NCI-H2171 treated with DMSO at 0.1 percent for 48 hours (cell line): ENCODE measurements at regions not wholly inside any gene's neighbourhood (a gene's known extent, or its start where the extent isn't known, plus 50 kb on each side); places are given as distances from the start of the nearest gene placed in this dataset.
A peak's percentile ranks its signal among the peaks of the same experiment; 100 is the strongest.

Experiments
- DNase-seq: peaks from one replicate; lab custom pipeline; 2025; lab: John Stamatoyannopoulos, UW

DNA sequence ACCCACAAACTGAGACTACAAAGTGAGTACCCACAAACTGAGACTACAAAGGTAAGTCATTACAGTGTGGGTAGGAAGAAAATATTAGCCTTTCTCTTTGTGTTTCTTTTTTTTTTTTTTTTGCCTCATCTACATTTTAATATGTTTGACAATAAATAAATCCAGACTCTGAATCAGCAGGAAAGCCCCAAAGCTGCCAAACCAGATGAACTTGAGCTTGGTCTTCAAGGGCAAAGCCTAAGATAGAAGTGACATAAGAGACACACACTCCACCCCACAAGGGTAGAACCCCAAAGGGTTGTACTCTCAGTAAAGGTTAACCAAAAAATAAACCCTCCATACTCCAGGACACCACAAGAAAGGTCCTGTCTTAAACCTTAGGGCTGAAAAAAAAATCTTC, 326.8 kb upstream of the ARID1B start:
- DNase-seq = no peak

GRCh38 chr6:156449569-156449968, 327.6 kb upstream of the ARID1B start:
- DNase-seq = peak; percentile 23

GRCh38 chr6:156449128-156449527, 328.1 kb upstream of the ARID1B start:
- DNase-seq = peak; percentile 48

GRCh38 chr6:156448579-156448978, 328.6 kb upstream of the ARID1B start:
- no peak for DNase-seq

- DNase-seq = no peak
These were observed 336.5 kb upstream of the ARID1B start for GRCh38 chr6:156440688-156441087.

DNA sequence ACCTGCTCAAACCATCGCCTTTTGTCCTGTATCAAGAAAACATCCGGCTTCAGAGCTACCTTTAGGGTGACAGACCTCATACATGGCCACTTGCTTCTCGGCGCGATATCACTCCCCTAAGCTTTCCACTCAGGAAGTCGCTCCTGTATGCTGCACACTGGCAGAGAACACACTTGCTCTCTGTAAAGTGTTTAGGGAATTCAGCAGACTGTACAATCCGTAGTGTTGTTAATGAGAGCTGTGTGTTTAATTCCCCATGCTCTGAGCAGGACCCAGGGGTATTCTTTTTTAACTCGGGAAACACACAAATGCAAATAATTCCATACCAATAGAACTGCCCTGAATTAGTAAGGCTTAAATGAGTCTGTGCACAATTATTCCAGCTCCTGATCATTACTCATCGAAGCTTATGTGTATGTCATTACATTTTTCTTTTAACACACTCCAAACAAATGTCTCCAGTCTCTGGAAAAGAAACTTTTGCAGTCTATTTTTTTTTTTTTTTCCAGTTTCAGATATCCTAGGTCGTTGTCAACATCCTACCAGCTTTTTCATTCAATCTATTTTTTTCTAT, 338.7 kb upstream of the ARID1B start:
- DNase-seq = peak; percentile 6

- DNase-seq = no peak
These were observed 339.9 kb upstream of the ARID1B start for GRCh38 chr6:156437121-156437879.

- DNase-seq = no peak
These were observed 342.4 kb upstream of the ARID1B start for GRCh38 chr6:156434795-156435190.

DNA sequence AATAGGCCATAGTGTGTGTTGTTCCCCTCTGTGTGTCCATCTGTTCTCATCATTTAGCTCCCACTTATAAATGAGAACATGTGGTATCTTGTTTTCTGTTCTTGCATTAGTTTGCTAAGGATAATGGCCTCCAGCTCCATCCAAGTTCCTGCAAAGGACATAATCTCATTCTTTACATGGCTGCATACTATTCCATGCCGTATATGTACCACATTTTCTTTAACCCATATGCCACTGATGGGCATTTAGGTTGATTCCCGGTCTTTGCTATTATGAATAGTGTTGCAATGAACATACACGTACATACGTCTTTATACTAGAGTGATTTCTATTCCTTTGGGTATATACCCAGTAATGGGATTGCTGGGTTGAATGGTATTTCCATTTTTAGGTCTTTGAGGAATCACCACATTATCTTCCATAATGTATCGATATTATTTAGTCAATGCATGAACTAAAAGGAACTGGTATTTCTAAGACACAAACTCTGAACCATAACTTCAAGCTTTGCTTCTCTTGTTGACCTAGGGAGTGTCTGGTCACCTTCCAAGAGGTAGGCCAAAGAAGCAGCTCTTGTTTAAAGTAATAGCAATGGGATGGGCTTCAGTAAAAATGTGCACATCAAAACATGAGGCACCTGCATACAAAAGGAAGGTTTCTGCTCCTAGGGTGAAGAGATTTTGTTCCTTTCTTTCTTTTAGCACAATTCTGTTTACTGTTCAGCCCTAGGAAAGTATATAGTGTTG, 343.0 kb upstream of the ARID1B start:
- peak; percentile 8 for DNase-seq

DNA sequence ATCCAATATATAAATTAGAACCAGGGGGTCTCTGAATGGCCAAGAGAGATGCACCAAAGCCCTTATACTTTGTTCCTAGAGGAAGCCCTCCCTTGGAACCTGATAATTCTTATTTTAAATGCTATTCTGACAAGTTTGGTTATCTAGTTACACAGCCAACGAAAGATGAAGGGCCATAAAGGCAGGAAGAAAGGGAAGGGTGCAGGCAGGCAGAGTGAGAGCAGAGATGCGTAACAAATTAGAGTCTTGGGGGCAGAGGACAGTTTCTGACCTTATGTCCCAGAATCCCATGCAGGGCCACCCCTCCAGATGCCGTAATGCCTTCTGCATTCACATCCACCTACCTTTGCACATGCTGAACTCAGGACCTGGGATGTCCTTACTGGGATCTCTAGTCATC, 344.6 kb upstream of the ARID1B start:
- DNase-seq = no peak

GRCh38 chr6:156430386-156430785, 346.8 kb upstream of the ARID1B start:
- no peak for DNase-seq

DNA sequence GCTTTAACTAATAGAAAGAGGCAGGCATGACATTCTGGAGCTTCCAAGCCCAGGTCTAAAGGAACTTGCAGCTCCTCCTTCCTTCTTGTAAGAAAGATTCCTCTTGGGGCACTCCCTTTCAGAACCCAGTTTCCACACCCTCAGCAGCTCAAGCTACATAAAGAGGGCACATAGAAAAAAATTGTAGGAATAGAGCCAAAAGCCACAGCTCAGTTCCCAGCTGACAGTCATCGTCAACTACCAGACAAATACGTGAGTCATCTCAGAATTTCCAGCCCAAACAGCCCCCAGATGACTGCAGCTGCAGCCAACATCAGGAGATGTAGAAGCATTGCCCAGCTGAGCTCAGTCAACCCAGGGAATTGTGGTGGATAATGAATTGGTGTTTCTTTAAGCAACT, 349.8 kb upstream of the ARID1B start:
- DNase-seq = peak; percentile 24

- no peak for DNase-seq
These were observed 351.7 kb upstream of the ARID1B start for GRCh38 chr6:156425359-156426020.

- no peak for DNase-seq
These were observed 353.3 kb upstream of the ARID1B start for GRCh38 chr6:156423829-156424228.

- DNase-seq = no peak
These were observed 354.1 kb upstream of the ARID1B start for GRCh38 chr6:156423075-156423474.

GRCh38 chr6:156421933-156422332, 355.2 kb upstream of the ARID1B start:
- no peak for DNase-seq

DNA sequence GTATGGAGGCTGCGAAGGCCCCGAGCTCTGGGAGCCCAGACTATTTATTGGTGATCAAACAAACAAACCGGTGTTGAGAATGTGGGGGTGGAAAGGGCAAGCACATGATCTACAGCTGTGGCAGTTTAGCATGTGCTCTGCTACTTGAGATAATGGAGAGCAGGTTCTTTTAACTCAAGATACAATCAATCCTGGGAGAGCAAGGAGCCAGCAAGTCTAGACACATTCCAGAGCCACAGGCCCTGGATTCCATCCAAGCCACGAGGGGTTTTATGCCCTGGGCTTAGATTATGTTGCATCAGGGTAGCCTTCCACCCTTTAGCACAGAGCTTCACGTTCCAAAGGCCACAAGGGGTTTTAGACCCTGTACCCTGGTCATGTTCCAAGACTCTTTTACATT, 355.9 kb upstream of the ARID1B start:
- peak; percentile 50 for DNase-seq

GRCh38 chr6:156420172-156420993, 356.8 kb upstream of the ARID1B start:
- no peak for DNase-seq

- DNase-seq = no peak
These were observed 357.6 kb upstream of the ARID1B start for GRCh38 chr6:156419594-156419993.

GRCh38 chr6:156418253-156418652, 358.9 kb upstream of the ARID1B start:
- no peak for DNase-seq

- DNase-seq = no peak
These were observed 360.8 kb upstream of the ARID1B start for GRCh38 chr6:156416391-156416790.

DNA sequence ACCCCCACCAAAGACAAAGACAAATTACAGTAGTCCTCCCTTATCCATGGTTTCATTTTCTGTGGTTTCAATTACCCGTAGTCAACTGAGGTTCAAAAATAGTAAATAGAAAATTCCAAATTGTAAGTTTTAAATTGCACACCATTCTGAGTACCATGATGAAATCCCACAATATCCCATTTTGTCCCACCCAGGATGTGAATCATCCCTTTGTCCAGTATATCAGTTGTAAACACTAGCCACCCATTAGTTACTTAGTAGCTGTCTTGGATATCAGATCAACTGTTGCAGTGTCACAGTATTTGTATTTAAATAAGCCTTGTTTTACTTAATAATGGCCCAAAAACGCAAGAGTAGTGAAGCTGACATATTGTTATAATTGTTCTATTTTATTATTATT, 364.0 kb upstream of the ARID1B start:
- no peak for DNase-seq
